ENCODE measurements at regions not wholly inside any gene's neighbourhood (a gene's known extent, or its start where the extent isn't known, plus 50 kb on each side); places are given as distances from the start of the nearest gene placed in this dataset.

DNA sequence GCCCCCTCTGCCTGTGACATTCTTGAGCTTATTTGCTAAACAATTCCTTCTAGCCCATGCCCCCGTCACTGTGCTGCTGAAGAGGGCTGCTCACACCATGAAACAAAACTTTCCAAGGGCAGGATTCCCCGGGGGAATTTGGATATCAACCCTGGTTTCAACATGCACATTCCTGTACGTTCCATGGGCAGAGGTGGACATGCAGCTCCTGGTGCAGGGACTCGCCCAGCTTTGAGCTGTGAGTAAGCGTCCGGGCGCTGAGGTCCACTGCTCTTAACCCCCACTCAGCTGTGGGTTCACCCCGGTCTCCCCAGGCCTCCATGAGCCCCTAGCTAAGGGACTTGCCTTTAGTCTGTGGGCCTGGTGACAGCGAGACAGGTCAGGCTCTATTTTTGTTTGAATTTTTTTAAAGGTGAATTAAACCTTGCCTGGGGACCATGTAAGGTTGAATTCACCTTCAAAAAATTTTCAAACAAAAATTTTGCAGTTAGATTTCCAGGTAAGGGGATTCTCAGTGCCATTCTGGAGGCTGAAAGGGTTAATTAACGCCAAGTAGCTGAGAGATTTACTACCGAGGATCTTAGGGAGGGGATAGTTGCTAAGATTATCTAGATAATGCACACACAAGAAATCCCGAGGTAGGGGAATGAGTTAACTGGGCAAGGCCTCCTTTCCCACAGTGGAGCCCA, 70.3 kb upstream of the SLC22A23 start:
- Histone ChIP-seq H3K27ac (ENCODE audit: low read depth, low read length) (no peak overlapping the region), H3K9me3 (ENCODE audit: control insufficient read depth, insufficient read depth, low read length) (no peaks in the 10 kb centered on the region), H3K4me3 (ENCODE audit: low read depth, low read length) (no peak overlapping the region), H3K27me3 (ENCODE audit: control insufficient read depth, insufficient read depth, low read length) (peaks cover 52% of the 10 kb centered on the region)
- no peak for DNase-seq (ENCODE audit: low read depth, low spot score)
- TF ChIP-seq, protein P1, sequence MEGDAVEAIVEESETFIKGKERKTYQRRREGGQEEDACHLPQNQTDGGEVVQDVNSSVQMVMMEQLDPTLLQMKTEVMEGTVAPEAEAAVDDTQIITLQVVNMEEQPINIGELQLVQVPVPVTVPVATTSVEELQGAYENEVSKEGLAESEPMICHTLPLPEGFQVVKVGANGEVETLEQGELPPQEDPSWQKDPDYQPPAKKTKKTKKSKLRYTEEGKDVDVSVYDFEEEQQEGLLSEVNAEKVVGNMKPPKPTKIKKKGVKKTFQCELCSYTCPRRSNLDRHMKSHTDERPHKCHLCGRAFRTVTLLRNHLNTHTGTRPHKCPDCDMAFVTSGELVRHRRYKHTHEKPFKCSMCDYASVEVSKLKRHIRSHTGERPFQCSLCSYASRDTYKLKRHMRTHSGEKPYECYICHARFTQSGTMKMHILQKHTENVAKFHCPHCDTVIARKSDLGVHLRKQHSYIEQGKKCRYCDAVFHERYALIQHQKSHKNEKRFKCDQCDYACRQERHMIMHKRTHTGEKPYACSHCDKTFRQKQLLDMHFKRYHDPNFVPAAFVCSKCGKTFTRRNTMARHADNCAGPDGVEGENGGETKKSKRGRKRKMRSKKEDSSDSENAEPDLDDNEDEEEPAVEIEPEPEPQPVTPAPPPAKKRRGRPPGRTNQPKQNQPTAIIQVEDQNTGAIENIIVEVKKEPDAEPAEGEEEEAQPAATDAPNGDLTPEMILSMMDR (IDR thresholded peaks at IDR 0.05; ENCODE audit: low read depth, low read length) = no peak
- ChIA-PET CTCF (no interaction called here), POLR2A (no interaction called here)

DNA sequence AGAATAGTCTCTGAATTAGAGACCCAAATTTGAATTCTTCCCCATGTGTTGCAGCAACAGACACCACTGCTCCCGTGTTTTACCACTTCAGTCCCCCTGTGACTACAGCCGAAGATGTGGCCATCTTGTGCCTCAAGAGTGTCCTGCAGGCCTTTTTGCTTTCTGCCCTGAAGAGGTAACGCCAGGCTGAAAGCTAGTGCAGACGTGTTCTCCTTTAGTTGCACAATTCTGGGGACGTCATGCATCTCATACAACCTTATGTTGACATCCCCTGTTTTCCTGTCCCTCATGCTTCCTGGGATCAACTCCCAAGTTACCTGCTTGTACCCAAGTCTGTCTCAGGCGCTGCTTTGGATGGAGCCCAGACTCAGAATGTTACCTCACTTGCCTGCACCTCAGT, 69.1 kb upstream of the SLC22A23 start:
- ChIA-PET CTCF (no interaction called here), POLR2A (no interaction called here)
- Histone ChIP-seq H3K4me3 (ENCODE audit: low read depth, low read length) (no peak overlapping the region), H3K27ac (ENCODE audit: low read depth, low read length) (no peak overlapping the region), H3K9me3 (ENCODE audit: control insufficient read depth, insufficient read depth, low read length) (no peaks in the 10 kb centered on the region), H3K27me3 (ENCODE audit: control insufficient read depth, insufficient read depth, low read length) (peaks cover 45% of the 10 kb centered on the region)
- no peak for DNase-seq (ENCODE audit: low read depth, low spot score)
- TF ChIP-seq, protein P1 (IDR thresholded peaks at IDR 0.05; ENCODE audit: low read depth, low read length) = no peak

DNA sequence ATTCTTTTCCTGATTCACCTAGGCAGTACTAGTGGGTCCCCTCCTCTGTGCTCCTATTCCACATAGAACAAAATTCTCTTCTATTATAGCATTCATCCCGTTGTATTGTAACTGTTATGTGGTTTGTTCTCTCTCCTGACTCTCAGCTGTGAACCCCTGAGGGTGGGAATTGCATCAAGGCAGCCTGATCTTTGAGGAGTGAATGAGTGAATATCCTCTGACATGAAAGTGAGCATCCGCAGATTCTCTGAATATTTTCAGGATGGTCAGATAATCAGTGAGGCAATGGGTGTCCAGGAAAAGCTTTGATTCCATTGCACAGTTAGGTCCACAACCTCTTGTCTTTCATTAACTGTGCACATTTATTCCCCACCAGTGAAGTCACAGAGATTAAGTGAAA, 67.6 kb upstream of the SLC22A23 start:
- peaks cover 34% of the 10 kb centered on the region for H3K27me3 ChIP-seq (ENCODE audit: control insufficient read depth, insufficient read depth, low read length)
- H3K9me3 ChIP-seq (ENCODE audit: control insufficient read depth, insufficient read depth, low read length) = peaks cover 2% of the 10 kb centered on the region; the same call in 1 of the 2 replicates
- DNase-seq (ENCODE audit: low read depth, low spot score) = no peak
- ChIA-PET CTCF (interaction anchor here (1.0 kb wide), 1 partner anchor 22 kb away, joined by 4 read pairs; no protein-coding TSS in a partner anchor), POLR2A (no interaction called here)
- TF ChIP-seq, protein P1 (IDR thresholded peaks at IDR 0.05; ENCODE audit: low read depth, low read length) = no peak
- no peak overlapping the region for H3K4me3 ChIP-seq (ENCODE audit: low read depth, low read length)
- H3K27ac ChIP-seq (ENCODE audit: low read depth, low read length) = no peak overlapping the region

DNA sequence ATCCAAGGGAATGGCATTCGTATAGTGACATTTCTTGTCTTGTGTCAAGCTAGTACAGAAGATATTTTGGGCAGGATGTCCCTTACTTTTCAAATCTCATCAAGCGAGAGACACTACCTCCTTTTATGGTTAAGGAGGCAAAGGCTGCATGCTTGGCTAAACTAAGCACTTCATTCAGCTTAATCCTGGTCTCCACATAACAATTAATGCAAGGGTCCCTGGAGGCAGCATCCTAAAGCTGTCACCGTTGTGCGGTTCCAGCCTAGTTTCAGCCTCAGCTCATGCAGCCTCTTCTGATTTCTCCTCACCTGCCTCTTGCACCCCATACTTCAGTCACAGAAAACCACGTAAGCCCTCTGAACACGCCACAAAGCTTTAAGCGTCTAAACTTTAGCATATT, 67.1 kb upstream of the SLC22A23 start:
- H3K9me3 ChIP-seq (ENCODE audit: control insufficient read depth, insufficient read depth, low read length) = peaks cover 2% of the 10 kb centered on the region; the same call in 1 of the 2 replicates
- no peak overlapping the region for H3K4me3 ChIP-seq (ENCODE audit: low read depth, low read length)
- ChIA-PET CTCF (interaction anchor here (1.0 kb wide), 1 partner anchor 22 kb away, joined by 4 read pairs; no protein-coding TSS in a partner anchor), POLR2A (no interaction called here)
- TF ChIP-seq, protein P1 (IDR thresholded peaks at IDR 0.05; ENCODE audit: low read depth, low read length) = no peak
- no peak for DNase-seq (ENCODE audit: low read depth, low spot score)
- H3K27ac ChIP-seq (ENCODE audit: low read depth, low read length) = no peak overlapping the region
- peaks cover 33% of the 10 kb centered on the region for H3K27me3 ChIP-seq (ENCODE audit: control insufficient read depth, insufficient read depth, low read length)

DNA sequence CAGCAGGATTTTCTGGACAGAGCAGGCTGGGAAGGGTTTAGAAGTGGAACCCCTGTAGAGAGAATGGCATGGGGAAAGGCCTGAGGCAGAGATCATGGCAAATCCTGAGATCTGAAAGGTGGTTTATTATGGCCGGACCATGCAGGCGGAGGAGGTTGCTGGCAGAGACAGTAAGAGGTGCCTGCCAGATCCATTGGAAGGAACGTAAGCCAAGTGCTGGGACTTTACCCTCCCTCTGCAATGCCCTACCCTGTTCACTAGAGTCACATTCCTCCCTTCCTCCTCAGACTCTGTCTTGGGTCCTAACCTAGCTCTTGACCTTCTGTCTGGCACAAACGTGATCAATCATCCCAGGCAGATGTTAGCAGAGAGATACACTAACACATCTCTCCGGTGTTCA, 66.4 kb upstream of the SLC22A23 start:
- no peak for DNase-seq (ENCODE audit: low read depth, low spot score)
- ChIA-PET CTCF (no interaction called here), POLR2A (no interaction called here)
- Histone ChIP-seq H3K27ac (ENCODE audit: low read depth, low read length) (no peak overlapping the region), H3K4me3 (ENCODE audit: low read depth, low read length) (no peak overlapping the region), H3K9me3 (ENCODE audit: control insufficient read depth, insufficient read depth, low read length) (peaks cover 2% of the 10 kb centered on the region; the same call in 1 of the 2 replicates), H3K27me3 (ENCODE audit: control insufficient read depth, insufficient read depth, low read length) (peaks cover 27% of the 10 kb centered on the region)
- TF ChIP-seq, protein P1 (IDR thresholded peaks at IDR 0.05; ENCODE audit: low read depth, low read length) = no peak

Data from AG04450 (cell line).